ENCODE measurements at regions not wholly inside any gene's neighbourhood (a gene's known extent, or its start where the extent isn't known, plus 50 kb on each side); places are given as distances from the start of the nearest gene placed in this dataset.

- TF ChIP-seq POLR2AphosphoS5 (IDR thresholded peaks at IDR 0.05): no peak
- TF ChIP-seq CTCF (IDR thresholded peaks at IDR 0.05 in 8 of 11, conservative IDR thresholded peaks at IDR 0.05 in 3 of 11): no peak
Measured at GRCh38 chr5:163661360-163661759, 155.9 kb downstream of the MAT2B start.
